LNCaP clone FGC (cell line): ENCODE measurements at regions not wholly inside any gene's neighbourhood (a gene's known extent, or its start where the extent isn't known, plus 50 kb on each side); places are given as distances from the start of the nearest gene placed in this dataset.

Source experiments
- DNase-seq: peaks from one replicate; pipeline ENCODE4 v3.0.0-alpha.2; 2011; ENCODE audit warnings: low read depth
- H3K4me3 ChIP-seq: 2 replicates; pipeline ENCODE4 v1.5.1; 2011; ENCODE audit warnings: mild to moderate bottlenecking, low read depth, low read length, control low read depth
- CTCF ChIP-seq: IDR thresholded peaks from 2 replicates; pipeline ENCODE4 v1.5.1; 2012; ENCODE audit warnings: mild to moderate bottlenecking; ENCODE audit not compliant: control insufficient read depth, insufficient read depth; ENCODE audit errors: extremely low read depth

- H3K4me3 ChIP-seq = no peak overlapping the region
- no peak for DNase-seq
- TF ChIP-seq CTCF = no peak
Measured at GRCh38 chr5:173472784-173473278, 143.6 kb downstream of the BOD1 start.

- no peak overlapping the region for H3K4me3 ChIP-seq
Measured at GRCh38 chr5:173472164-173472563, 143.9 kb upstream of the STC2 start.

GRCh38 chr5:173468821-173469251, 140.6 kb upstream of the STC2 start:
- DNase-seq = no peak
- TF ChIP-seq CTCF = no peak

More at GRCh38 chr5:173472164-173472563, 143.9 kb upstream of the STC2 start:
- TF ChIP-seq CTCF = no peak
- peak; percentile 87 for DNase-seq

GRCh38 chr5:173466227-173466626, 138.0 kb upstream of the STC2 start:
- no peak for TF ChIP-seq CTCF

More at GRCh38 chr5:173468821-173469251, 140.6 kb upstream of the STC2 start:
- H3K4me3 ChIP-seq = no peak overlapping the region

GRCh38 chr5:173464813-173465212, 136.6 kb upstream of the STC2 start:
- TF ChIP-seq CTCF = no peak
- DNase-seq = no peak
- no peak overlapping the region for H3K4me3 ChIP-seq

More at GRCh38 chr5:173466227-173466626, 138.0 kb upstream of the STC2 start:
- no peak for DNase-seq
- H3K4me3 ChIP-seq = no peak overlapping the region

GRCh38 chr5:173463207-173463606, 135.0 kb upstream of the STC2 start:
- DNase-seq = no peak
- TF ChIP-seq CTCF = no peak
- H3K4me3 ChIP-seq = no peak overlapping the region

- no peak for TF ChIP-seq CTCF
- DNase-seq = no peak
- H3K4me3 ChIP-seq = no peak overlapping the region
Measured at GRCh38 chr5:173458828-173459609, 130.8 kb upstream of the STC2 start.
